ENCODE measurements at regions not wholly inside any gene's neighbourhood (a gene's known extent, or its start where the extent isn't known, plus 50 kb on each side); places are given as distances from the start of the nearest gene placed in this dataset.

GRCh38 chr2:144835634-144836350 is 315.9 kb upstream of the ZEB2 start:
- no peak for DNase-seq (ENCODE audit: extremely low read depth, low read depth, low spot score)

DNA sequence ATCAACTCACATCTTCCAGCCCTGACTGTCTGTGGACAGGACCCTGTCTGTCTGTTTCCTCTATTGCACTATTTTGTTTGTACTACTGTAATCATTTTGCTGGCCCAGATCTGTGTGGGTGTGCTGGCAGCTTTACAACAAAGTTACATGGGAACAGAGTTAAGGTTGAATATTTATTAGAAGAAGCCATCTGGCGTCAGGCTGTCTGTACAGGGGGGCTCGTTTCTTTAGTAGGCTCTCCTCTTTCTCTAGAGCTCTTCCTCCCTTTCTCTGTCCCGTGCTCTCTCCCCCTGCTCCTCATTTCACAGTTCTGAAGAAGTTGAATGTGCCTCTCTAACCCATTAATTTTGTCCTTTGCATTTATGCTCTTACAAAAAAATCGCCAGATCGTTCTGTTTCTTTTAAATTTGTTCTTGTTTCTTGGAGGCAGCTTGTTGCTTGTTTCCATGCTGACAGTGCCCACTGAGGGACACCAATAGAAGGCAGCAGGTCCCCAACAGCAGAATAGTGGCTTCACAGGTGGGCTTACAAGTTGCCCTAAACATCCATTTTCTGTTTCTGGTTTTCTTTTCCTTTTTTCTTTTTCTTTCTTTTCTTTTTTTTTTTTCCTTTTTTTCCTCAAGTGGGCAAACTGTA is 315.2 kb upstream of the ZEB2 start:
- DNase-seq (ENCODE audit: extremely low read depth, low read depth, low spot score) = no peak

DNA sequence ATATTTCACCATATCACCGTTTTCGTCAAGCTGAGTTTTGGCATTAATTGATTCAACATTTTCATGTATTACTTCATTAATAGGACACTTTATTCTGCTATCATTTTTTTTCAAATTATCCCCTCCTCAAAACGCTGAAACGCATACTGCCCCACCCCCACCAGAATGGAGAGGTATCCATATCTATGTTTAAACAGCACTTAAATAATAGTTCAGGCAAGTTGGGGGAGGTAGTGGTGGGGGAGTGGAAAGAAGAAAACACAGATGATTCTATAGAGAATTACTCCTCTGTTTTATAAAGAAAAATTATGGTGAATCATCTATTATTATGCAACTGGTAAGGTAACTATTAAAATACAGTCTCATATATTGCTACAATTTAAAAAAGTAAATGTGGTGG is 314.4 kb upstream of the ZEB2 start:
- DNase-seq (ENCODE audit: extremely low read depth, low read depth, low spot score) = no peak

- no peak for DNase-seq (ENCODE audit: extremely low read depth, low read depth, low spot score)
Observed at GRCh38 chr2:144833075-144833637, 313.2 kb upstream of the ZEB2 start.

GRCh38 chr2:144832048-144832447 is 312.1 kb upstream of the ZEB2 start:
- no peak for DNase-seq (ENCODE audit: extremely low read depth, low read depth, low spot score)

DNA sequence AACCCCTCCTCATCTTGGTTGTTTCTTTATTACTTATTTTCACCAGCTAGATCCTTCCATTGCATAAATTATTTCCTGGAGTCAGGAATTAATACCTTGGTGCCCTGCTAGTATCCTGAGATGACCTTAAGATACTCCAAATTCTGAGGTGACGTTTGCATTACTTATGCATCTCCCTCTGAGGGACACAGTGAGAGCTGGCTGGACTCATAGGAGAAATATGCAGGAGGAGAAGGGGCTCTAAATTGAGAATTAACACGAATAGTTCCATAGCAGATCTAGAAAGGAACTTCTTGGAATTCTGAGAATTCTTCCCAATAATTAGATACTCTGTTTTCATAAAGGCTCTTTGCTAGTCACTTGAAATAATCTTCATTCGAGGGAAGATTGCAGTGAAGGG is 310.6 kb upstream of the ZEB2 start:
- no peak for DNase-seq (ENCODE audit: extremely low read depth, low read depth, low spot score)

DNA sequence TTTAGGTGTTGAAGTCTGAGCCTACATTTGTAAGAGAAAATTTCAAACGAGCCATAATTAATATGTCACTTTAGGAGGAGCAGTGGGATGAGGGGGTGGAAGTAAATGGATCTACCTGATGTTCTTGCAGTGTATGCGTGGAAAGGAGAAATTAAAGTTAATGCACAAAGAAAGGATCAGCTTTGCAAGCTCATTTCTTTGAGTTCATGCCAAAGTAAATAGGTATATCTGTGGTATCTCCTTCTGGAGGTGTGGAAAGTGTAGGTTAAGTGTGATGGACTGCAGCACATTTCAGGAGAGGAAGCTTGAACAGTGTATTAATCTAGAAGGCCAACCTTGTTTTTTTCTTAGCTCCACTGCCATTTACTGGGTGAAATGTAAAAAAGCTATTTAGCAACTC is 307.5 kb upstream of the ZEB2 start:
- DNase-seq (ENCODE audit: extremely low read depth, low read depth, low spot score) = no peak

DNA sequence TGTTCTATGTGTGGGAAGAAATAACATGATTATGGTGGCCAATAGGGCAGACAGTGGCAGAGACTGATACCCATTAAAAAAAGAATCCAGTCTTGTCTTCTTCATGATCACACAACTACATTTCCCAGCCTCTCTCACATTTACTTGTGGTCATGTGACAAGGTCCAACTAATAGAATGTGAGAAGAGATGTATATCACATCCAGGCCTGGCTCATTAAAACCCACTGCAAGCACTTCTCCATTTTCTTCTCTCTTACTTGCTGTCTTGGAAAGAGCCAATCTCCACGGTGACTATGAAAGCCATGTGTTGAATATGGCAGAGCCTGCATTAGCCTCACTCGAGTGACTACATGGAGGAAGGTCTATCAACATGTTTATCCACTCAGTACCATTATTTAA is 306.2 kb upstream of the ZEB2 start:
- no peak for DNase-seq (ENCODE audit: extremely low read depth, low read depth, low spot score)

- DNase-seq (ENCODE audit: extremely low read depth, low read depth, low spot score) = no peak
Observed at GRCh38 chr2:144825331-144826020, 305.6 kb upstream of the ZEB2 start.

DNA sequence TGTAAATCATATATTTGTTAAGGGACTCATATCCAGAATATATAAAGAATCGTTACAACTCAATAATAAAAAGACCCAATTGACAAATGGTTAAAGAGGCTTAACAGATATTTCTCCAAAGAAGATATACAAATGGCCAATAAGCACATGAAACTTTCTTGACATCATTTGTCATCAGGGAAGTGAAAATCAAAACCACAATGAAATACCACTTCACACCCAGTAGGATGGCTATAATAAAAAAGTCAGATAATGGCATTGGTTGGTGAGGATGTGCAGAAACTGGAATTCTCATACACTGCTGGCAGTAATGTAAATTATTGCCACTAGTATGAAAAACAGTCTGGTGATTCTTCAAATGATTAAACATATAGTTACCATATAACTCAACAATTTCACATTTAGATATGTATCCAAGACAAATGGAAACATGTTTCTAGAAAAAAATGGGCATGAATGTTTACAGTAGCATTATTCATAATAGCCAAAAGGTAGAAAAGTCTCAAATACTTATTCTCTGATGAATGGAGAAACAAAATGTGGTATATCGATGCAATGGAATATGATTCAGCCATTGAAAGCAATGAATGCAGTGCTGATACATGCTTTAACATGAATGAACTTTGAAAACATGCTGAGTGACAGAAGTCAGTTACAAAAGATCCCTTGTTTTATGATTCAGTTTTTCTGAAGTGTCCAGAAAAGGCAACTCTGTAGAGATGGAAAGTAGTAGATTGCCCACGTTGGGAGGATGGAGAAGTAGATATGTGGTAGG is 304.6 kb upstream of the ZEB2 start:
- no peak for DNase-seq (ENCODE audit: extremely low read depth, low read depth, low spot score)

DNA sequence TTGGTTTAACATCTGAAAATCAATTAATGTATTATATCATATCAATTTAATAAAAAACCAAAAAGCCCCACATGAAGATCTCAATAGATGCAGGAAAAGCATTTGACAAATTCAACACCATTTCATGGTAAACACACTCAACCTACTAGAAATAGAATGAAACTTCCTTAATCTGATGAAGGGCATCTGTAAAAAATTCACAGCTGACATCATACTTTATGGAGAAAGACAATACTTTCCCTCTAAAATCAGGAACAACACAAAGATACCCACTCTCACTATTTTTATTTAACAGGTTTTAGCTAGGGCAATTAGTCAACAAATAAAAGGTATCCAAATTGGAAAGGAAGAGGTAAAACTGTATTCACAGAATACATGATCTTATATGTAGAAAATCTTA is 303.0 kb upstream of the ZEB2 start:
- no peak for DNase-seq (ENCODE audit: extremely low read depth, low read depth, low spot score)

DNA sequence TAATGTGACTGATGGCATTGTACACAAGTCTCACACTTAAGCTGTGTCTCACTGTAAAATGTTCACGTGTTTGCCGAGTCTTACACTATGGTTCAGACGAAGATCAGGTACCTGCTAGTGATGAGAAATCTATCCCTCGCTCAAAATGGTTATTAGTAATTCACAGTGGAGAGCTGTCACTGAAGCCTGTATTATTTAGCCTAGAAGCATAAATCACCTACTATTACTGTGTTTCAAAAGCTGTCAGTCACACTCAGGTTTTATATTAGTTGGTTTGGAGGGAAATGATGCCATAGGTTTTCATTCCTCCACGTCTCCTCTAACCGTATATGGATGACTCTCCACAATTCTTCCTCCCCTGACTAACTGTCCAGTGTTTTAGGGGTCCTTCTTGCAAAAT is 292.4 kb upstream of the ZEB2 start:
- DNase-seq (ENCODE audit: extremely low read depth, low read depth, low spot score) = no peak

GRCh38 chr2:144801766-144802165 is 281.8 kb upstream of the ZEB2 start:
- DNase-seq (ENCODE audit: extremely low read depth, low read depth, low spot score) = peak; percentile 73

DNA sequence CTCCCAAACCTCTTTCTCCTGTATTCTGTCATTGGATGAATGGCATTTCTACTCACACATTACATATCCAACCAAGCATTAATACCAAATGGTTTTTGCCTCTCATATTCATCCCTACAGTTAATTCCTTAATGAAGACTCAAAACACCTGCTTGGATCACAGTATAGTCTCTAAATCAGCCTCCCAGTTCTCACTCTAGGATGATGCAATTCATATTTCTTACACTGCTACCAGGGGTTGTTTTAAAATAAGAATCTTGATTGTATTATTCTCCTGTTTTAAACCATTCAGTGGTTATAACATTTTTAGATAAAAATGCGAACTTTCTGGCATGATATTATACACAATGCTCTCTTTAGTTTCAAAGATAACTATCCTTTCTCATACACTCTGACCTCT is 281.4 kb upstream of the ZEB2 start:
- DNase-seq (ENCODE audit: extremely low read depth, low read depth, low spot score) = no peak

- DNase-seq (ENCODE audit: extremely low read depth, low read depth, low spot score) = no peak
Observed at GRCh38 chr2:144798989-144799388, 279.1 kb upstream of the ZEB2 start.

GRCh38 chr2:144798034-144798433 is 278.1 kb upstream of the ZEB2 start:
- no peak for DNase-seq (ENCODE audit: extremely low read depth, low read depth, low spot score)

DNA sequence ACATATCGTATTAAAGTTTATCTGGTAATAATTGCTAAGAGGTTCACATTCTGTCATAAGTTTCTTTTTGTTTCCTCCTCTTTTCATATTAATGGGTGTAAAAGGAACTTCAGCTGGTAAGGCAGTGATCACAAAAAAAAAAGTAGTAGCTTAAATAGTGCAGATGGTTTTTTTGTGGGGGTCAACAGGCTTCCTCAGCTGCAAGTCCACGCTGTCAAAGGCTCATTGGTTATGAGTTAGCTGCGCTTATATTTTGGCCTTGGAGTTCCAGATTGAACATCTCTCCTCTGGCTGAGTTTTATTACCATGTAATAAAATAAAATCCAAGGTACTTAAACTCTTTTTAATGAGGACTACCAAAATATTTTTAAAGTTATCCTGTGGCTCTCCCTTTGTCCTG is 277.0 kb upstream of the ZEB2 start:
- DNase-seq (ENCODE audit: extremely low read depth, low read depth, low spot score) = no peak

- DNase-seq (ENCODE audit: extremely low read depth, low read depth, low spot score) = no peak
Observed at GRCh38 chr2:144796164-144796563, 276.2 kb upstream of the ZEB2 start.

DNA sequence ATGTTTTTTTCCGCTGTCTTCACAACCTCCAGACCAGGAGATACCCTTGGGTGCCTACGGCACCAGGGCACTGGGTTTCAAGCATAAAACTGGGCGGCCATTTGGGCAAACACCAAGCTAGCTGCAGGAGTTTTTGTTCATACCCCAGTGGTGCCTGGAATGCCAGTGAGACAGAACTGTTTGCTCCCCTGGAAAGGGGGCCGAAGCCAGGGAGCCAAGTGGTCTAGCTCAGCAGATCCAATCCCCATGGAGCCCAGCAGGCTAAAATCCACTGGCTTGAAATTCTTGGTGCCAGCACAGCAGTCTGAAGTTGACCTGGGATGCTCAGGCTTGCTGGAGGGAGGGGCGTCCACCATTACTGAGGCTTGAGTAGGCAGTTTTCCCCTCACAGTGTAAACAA is 265.3 kb upstream of the ZEB2 start:
- DNase-seq (ENCODE audit: extremely low read depth, low read depth, low spot score) = no peak

DNA sequence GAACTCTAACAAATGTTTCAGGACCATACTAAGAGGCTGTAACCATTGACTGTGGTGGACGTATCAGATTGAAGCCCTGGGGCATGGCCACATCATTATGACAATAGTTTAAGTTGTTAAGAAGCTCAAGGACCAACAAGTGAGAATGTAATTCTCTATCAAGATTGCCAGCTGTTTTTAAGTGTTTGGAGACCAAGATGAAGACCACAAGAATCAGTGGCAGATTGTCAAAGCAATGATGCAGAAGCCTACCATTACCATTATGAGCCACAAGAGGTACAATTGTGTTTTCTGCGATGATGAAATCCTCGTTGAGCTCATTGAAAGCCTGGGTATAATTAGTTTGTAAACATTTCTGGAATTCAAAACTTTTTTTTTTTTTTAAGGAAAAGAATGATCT is 261.1 kb upstream of the ZEB2 start:
- no peak for DNase-seq (ENCODE audit: extremely low read depth, low read depth, low spot score)

DNA sequence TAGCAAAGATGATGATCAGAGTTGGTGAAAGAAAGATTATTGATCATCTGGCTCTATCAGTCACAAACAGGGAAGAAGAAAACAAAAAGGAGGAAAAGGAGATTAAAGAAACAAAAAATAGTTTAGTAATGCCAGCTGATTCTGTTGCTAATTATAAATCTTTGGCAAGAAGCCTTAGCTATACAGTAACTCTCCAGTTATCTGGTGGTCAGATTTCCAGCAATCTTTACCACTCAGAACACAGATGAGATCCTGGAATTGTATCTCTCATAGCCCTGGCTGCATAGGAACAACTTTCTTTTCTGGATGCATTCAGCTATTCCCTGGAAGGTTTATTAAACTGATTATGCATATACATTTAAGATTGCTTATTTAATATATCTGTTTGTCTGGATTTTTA is 256.8 kb upstream of the ZEB2 start:
- no peak for DNase-seq (ENCODE audit: extremely low read depth, low read depth, low spot score)

All from glomerular endothelial cell (primary cell).